ENCODE measurements at regions not wholly inside any gene's neighbourhood (a gene's known extent, or its start where the extent isn't known, plus 50 kb on each side); places are given as distances from the start of the nearest gene placed in this dataset.
"Not testable (repeated sequence)": the region's sequence is repeated elsewhere in the genome, so short reads cannot be mapped to it uniquely, and the experiment has no call there.

DNA sequence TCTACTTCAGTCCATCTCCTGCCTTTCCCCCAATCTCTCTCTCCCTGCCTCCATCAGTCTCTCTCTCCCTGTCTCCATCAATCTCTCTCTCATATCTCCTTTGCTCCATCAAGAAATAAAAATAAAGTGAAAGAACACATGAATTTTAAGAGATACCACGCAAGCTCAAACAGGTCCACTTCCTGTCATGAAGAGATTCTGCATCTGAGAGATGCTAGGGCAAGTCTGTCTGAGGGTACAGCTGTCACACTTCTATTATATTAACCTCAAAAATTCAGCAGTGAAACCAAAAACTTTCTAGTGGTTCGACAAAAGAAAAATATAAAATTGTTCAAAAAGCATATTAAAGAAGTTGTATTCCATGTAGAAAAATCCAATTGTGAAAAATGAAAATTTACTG lies 296.8 kb upstream of the RSPO3 start:
- no peak for DNase-seq

DNA sequence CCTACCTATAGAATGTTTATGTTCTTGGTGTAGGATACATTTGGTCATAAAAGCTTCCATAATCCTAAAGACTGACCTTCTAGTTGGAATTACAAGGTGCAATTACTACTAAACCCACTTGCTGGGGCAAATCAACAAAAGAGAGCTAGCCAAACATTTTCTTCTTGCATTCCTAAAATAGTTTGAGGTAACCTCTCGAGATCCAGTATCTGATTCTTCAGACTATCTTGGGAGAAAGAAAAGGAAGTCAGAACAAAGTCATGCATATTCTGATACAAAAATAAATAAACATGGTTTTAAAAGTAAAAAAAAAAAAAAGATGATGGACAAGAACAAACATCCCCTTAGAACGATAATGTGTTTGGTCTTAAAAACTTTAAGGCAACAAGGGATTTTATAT lies 294.2 kb upstream of the RSPO3 start:
- no peak for DNase-seq

DNA sequence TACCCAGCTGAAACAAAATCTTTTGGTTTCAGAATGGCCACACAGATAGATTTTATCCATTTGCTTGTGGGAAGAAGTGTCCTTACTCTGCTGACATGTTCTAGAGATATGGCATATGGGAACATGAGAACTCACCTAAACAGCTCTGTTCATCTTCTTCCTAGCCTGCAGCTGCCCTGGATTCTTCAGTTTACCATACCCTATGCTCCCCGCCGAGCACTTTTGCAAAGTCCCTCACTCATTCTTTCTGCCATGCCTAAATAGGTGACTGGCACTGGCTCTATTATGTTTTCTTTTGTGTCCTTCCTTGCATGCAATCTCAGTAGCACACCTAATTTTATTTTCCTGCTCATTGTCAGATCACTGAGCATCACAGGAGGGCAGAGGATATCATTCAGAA lies 293.7 kb upstream of the RSPO3 start:
- no peak for DNase-seq

DNA sequence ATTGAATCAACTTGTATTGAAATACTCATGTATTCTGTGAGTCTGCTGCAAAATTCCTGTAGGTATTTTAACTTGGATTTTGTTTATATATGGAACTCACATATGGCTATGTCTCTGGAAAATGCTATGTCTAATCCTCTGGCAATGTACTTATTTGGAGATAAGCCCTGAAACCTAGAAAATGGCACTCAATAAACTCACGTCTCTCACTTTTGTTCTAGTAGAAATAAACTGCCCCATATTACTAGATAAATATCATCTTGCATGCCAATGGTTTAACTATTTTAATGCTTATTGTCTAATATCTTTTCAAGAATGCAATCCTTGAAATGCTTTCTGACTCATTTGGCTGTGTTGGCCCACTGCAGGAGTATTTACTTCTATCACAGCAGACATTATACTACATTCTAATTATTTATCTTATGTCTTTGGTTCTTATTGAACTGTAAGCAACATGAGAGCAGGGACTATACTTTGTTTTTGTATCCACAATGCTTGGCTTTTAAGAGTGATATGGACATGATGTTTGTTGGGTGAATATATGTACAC lies 292.2 kb upstream of the RSPO3 start:
- no peak for DNase-seq

- no peak for DNase-seq
Observed at GRCh38 chr6:126831461-126831860, 287.0 kb upstream of the RSPO3 start.

DNA sequence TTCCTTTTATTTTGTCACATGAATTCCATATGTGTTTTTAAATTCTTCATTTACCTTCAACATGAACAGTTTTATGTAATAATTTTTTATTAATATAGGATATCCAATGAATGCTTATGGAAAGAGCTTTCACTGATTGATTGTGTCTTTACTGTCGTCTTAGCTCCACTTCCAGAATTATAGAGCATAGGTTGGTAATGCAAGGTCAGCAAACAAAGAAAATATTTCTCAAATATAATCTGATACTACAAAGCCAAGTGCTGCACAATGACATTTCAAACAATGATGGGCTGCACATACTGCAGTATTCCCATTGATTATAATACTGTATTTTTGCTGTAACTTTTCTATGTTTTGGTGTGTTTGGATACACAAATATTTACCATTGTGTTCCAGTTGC lies 275.7 kb upstream of the RSPO3 start:
- DNase-seq = no peak

- no peak for DNase-seq
Observed at GRCh38 chr6:126848119-126848518, 270.4 kb upstream of the RSPO3 start.

DNA sequence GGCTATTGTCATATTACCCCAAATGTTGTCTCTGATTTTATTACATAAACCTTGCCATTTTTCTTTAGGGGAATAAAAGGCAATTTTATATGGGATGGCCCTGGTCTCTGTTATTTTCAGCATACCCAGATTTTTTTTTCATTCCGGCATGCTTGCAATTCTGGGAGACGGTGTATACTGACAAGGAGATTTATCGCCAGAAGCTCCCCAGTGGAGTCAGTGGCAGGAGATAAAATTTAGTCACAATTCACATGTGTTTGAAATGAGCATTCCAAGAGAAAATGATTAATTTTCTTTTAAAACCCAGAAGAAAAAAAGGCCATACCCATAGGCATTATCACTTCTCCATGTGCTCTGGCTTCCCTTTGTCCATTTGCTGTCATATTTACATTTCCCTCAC lies 250.8 kb upstream of the RSPO3 start:
- no peak for DNase-seq

GRCh38 chr6:126873351-126873750 lies 245.1 kb upstream of the RSPO3 start:
- no peak for DNase-seq

- no peak for DNase-seq
Observed at GRCh38 chr6:126873791-126874190, 244.7 kb upstream of the RSPO3 start.

- no peak for DNase-seq
Observed at GRCh38 chr6:126876446-126876845, 242.0 kb upstream of the RSPO3 start.

- DNase-seq = no peak
Observed at GRCh38 chr6:126880964-126881363, 237.5 kb upstream of the RSPO3 start.

DNA sequence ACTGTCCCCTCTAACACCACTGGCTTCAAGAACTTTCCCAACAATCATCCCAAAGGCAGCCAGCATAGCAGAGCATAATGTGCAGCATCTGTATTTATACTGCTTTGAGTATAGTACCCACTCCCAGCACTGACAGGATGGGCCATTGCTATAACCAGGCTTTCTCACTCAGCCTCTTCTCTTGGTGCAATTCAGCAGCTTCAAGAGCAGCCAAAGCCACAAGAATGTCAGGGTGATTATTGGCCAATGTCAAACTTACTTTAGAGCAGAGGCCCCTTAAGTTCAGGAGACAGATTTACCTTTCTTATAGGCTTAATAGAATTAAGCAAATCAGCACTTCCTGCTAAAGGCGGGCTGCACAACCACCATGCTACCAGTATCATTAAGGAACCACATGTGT lies 232.4 kb upstream of the RSPO3 start:
- DNase-seq = no peak

DNA sequence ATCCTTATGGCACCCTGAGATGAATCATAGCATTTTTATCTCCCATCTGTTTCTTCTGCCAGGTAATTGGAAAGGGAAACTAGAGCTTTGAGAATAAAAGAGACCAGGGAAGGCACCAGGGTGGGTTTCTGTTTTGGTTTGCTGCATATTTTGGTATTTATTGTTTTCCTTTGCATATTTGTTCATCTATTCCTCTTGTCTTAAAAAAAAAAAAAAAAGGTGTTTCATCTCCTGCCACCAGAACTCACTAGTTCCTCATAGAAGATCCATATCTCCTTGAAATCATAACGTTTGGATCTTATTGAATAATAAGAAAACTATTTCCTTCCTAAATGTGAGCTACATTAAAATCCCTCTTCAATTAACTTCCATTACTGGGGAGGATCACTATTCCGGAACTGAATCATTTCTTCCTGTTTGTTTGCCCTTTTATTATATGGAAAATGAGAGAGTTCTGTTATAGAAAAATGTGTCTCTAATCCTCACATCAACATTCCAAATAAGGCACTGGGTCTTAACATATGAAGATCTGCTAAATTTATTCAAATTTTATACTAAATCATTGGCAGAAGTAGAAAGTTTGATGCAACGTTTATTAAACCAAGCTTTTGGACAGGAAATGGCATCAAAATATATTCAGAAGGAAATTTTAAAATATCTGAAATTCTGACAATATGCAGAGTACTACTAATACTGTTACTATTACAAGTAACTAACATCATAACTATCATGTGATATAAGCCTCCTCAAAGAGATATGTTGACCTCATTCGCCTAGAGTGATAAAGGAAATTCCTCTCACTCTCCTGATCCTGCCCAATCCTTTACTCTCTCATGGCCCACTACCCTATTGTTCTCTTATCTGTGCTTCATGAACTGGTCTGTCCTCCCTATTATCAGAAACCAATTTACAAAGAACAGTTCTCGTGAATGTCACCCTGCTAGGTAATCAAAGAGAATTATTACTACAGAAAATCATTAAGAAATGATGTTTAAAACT lies 229.4 kb upstream of the RSPO3 start:
- DNase-seq = no peak

DNA sequence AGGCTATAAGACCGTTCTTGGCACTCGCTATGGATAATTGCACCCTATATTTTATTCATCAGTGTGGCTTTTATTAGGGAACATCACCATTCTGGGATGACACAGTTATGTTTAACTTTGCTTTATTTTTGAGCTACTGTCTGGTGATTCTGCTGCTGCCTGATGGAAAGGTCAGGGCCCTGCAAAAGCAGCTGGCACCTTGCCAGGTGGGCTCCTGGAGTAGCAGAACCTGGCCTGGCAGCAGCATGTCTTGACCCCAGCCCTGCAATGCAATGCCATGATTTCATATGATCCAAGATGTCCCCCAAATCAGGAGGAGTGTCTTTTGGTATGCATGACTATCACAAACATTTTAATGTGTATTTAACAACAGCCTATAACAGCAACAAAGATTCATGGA lies 228.4 kb upstream of the RSPO3 start:
- no peak for DNase-seq

DNA sequence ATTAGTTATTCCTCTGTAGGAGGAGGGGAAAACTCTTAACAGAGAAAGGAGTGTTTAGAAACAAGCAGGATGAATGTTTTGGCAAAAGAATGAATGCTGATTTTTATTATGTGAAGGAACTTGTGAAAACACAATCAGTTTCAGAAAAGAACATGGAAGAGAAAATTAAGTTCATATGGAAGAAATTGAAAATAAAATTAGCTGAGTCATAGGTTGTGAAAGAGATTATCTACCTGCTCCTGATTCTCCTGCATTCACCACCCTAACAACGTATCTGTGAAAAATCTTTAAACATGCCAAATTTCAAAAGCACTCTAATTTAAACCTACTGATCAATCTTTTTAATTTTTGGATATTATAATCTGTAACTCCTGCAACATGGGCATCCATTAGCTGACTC lies 227.3 kb upstream of the RSPO3 start:
- no peak for DNase-seq

- DNase-seq = not testable (repeated sequence)
Observed at GRCh38 chr6:126892869-126893268, 225.6 kb upstream of the RSPO3 start.

GRCh38 chr6:126897758-126898157 lies 220.7 kb upstream of the RSPO3 start:
- no peak for DNase-seq

DNA sequence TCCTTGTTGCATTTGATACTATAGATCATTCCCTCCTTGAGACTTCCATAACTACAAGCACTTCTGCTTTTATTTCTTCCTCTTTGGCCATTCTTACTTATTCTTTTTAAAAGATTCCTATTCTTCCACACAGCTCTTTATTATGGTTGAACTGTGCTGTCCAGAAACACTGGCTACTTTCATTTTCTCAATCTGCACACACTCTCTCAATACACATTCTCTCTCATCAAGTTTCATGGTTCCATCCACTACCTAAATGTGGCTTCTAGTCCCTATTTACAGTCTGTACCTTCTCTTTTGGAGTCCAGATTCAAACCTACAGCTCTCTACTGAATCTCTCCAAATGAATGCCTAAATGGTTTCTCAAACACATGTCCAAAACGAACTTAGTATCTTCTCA lies 214.3 kb upstream of the RSPO3 start:
- DNase-seq = no peak

GRCh38 chr6:126905917-126906316 lies 212.6 kb upstream of the RSPO3 start:
- no peak for DNase-seq

DNA sequence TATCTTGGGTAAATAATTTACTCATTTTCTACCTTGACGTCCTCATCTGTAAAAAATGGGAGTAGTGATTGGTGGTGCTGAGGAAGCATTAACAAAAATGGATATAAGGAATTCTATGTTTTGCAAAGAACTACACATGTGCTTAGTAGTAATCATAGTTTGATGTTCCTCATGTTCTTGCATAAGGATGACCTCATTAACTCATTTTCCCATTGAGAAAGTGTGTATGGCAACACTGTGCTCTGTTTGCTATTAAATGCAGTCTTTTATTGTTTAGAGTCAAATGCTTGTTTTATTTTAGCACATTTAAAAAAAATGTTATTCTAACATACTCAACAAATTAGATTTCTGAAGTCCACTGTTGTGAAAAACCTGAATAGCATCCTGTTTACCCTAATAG lies 211.2 kb upstream of the RSPO3 start:
- no peak for DNase-seq

- DNase-seq = no peak
Observed at GRCh38 chr6:126907996-126908395, 210.5 kb upstream of the RSPO3 start.

DNA sequence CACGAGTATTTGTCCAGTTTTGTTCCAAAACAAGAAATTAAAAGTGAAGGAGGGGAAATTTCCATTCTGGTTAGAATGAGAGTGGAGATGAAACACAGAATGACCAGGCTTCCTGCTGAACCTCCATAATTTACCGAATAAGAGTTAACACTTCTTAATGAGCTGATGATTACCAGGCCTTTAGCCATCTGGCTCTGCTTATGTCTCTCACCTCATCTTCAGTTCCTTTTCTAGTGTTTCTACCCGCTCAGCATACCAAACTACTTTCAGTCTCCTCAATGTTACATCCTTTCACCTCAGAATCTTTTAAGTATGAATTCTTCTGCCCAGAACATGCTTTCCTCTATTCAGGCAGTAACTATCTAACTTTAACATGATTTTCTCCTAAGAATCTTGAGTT lies 209.0 kb upstream of the RSPO3 start:
- DNase-seq = no peak

DNA sequence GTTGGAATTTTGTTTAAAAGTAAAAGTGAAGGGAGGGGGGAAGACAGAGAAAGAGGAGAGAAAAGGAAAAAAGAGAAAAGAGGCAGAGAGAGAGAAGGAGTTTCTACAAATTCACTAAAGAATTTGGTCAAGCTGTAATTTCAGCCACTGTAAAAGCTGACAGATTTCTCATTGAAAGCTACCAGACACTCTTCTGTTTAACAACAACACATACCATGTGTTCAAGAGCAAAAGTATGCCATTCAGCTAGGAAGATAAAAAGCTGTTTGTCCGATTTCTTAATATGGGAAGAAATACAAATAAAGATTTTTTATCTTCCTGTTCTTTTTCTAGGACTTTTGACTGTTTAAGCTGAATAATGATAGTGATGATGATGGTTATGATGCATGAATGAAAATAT lies 204.8 kb upstream of the RSPO3 start:
- DNase-seq = no peak

- no peak for DNase-seq
Observed at GRCh38 chr6:126914172-126914571, 204.3 kb upstream of the RSPO3 start.

Measured in stimulated activated CD4-positive, alpha-beta T cell treated with anti-CD3 and anti-CD28 coated beads, Interleukin-2, amount 100 ng/mL, for 24 hours (primary cell).